HG03135 (cell line): ENCODE measurements at regions not wholly inside any gene's neighbourhood (a gene's known extent, or its start where the extent isn't known, plus 50 kb on each side); places are given as distances from the start of the nearest gene placed in this dataset.

ENCODE experiments used
- ATAC-seq: cut with Tn5 transposase; IDR thresholded peaks from one replicate; pipeline ENCODE4 v1.9.1; 2021; ENCODE audit warnings: mild to moderate bottlenecking, moderate library complexity; ENCODE audit not compliant: unreplicated experiment

GRCh38 chr1:239436286-239436685, 49.9 kb downstream of the CHRM3 start:
- ATAC-seq, result no peak

GRCh38 chr1:239437822-239438221, 51.5 kb downstream of the CHRM3 start:
- ATAC-seq, result no peak

GRCh38 chr1:239438891-239439290, 52.5 kb downstream of the CHRM3 start:
- no peak for ATAC-seq

- no peak for ATAC-seq
Observed at GRCh38 chr1:239443361-239443760, 57.0 kb downstream of the CHRM3 start.

GRCh38 chr1:239446611-239447010, 60.2 kb downstream of the CHRM3 start:
- no peak for ATAC-seq

- ATAC-seq, result no peak
Observed at GRCh38 chr1:239448911-239449310, 62.5 kb downstream of the CHRM3 start.

GRCh38 chr1:239455743-239456142, 69.4 kb downstream of the CHRM3 start:
- ATAC-seq, result no peak

- ATAC-seq, result no peak
Observed at GRCh38 chr1:239456788-239457187, 70.4 kb downstream of the CHRM3 start.

- ATAC-seq, result peak; percentile 81
Observed at GRCh38 chr1:239457491-239458143, 71.2 kb downstream of the CHRM3 start.

GRCh38 chr1:239458144-239458500, 71.8 kb downstream of the CHRM3 start:
- ATAC-seq, result peak; percentile 81

GRCh38 chr1:239467730-239468129, 81.4 kb downstream of the CHRM3 start:
- no peak for ATAC-seq

- ATAC-seq, result no peak
Observed at GRCh38 chr1:239478069-239478468, 91.7 kb downstream of the CHRM3 start.

GRCh38 chr1:239483391-239483790, 97.0 kb downstream of the CHRM3 start:
- ATAC-seq, result no peak

GRCh38 chr1:239493811-239494414, 107.5 kb downstream of the CHRM3 start:
- no peak for ATAC-seq

- ATAC-seq, result no peak
Observed at GRCh38 chr1:239505094-239505493, 118.7 kb downstream of the CHRM3 start.

GRCh38 chr1:239507826-239508225, 121.5 kb downstream of the CHRM3 start:
- no peak for ATAC-seq

- no peak for ATAC-seq
Observed at GRCh38 chr1:239511875-239512274, 125.5 kb downstream of the CHRM3 start.

- ATAC-seq, result no peak
Observed at GRCh38 chr1:239516579-239516978, 130.2 kb downstream of the CHRM3 start.

- ATAC-seq, result no peak
Observed at GRCh38 chr1:239526391-239526790, 140.0 kb downstream of the CHRM3 start.

GRCh38 chr1:239527051-239527693, 140.8 kb downstream of the CHRM3 start:
- no peak for ATAC-seq

GRCh38 chr1:239536165-239536849, 149.9 kb downstream of the CHRM3 start:
- no peak for ATAC-seq

- no peak for ATAC-seq
Observed at GRCh38 chr1:239537795-239538194, 151.4 kb downstream of the CHRM3 start.
